GM19468 (cell line): ENCODE measurements at regions not wholly inside any gene's neighbourhood (a gene's known extent, or its start where the extent isn't known, plus 50 kb on each side); places are given as distances from the start of the nearest gene placed in this dataset.

Source experiments
- ATAC-seq: cut with Tn5 transposase; IDR thresholded peaks from one replicate; pipeline ENCODE4 v1.9.1; 2021; ENCODE audit warnings: mild to moderate bottlenecking, moderate library complexity, moderate number of reproducible peaks; ENCODE audit not compliant: unreplicated experiment; ENCODE audit errors: extremely low read depth

- no peak for ATAC-seq
Measured at GRCh38 chr13:72462726-72463125, 264.7 kb downstream of the MZT1 start.

- ATAC-seq = no peak
Measured at GRCh38 chr13:72462166-72462565, 265.3 kb downstream of the MZT1 start.

DNA sequence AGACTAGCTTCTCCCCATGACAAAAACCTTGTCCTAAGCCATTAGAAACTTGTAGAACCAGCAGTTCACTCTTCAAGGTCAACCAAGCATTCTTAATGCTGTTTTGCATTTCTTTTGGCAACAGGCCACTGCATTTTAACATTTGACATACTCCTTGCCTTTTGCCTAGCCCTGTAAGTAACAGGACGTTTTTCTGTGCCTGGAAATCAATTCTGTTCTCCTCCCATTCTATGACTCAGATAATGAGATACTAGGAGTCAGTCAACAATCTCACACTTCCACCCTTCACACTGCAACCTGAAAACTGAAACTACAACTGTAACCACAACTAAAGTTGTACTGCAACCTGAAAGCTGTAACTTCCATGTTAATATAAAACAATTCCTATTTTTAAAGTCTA is 268.7 kb downstream of the MZT1 start:
- ATAC-seq = no peak

GRCh38 chr13:72457151-72457550 is 270.3 kb downstream of the MZT1 start:
- ATAC-seq = no peak

DNA sequence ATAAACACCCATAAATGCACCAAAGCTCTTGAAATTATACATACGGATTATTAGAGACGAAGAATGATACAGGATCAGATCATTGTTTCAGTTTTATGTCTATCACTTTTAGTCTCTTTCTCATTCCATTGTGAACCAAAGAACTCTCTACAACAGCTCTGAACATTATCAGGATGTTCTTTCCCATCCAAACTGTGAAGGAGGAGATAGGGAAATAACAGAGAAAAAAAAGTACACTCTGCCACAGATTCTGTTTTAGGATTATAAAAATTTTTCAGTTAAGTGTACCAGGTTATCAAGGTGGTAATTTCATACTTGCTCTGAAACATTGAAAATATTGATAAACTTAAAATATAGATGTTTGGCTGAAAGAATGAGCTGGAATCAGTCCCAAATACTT is 270.9 kb downstream of the MZT1 start:
- no peak for ATAC-seq

- ATAC-seq = no peak
Measured at GRCh38 chr13:72453161-72453560, 274.3 kb downstream of the MZT1 start.

GRCh38 chr13:72448082-72448481 is 279.3 kb downstream of the MZT1 start:
- no peak for ATAC-seq

DNA sequence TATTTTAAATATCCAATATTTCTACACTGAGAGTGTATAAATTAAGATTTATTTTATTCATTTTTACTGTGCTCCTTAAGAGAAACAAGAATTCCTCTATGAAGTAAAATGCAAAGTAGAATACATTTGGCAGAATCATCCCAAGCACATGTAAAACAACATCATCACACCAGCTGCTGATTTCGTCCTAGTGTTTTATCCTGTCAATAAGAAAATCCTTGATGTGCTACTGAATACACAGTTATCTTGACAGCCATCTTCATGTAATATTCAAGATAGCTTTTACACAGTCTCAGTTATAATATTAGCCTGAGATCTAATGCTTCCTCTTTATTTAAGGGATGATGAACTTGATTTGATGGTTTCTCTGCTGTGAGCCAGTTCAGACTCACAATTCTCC is 282.4 kb downstream of the MZT1 start:
- no peak for ATAC-seq

DNA sequence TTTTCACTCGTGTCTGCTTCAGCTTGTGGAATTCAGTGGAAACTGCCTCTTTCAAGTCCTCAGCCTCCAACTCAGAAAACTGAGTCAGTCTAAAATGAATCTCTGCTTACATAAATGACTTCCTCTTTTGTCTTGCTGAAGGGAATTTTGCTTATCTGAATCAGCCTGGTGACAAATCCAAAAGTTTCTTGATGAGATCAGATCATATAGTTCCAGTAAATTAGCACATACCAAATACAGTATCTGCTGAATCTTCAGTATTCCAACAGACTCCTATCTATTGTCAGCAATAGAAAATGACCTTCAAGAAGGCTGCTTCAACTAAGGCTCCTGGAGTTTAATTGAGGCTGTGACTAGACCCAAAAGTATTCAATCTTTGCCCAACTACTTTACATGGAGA is 290.0 kb downstream of the MZT1 start:
- ATAC-seq = no peak

DNA sequence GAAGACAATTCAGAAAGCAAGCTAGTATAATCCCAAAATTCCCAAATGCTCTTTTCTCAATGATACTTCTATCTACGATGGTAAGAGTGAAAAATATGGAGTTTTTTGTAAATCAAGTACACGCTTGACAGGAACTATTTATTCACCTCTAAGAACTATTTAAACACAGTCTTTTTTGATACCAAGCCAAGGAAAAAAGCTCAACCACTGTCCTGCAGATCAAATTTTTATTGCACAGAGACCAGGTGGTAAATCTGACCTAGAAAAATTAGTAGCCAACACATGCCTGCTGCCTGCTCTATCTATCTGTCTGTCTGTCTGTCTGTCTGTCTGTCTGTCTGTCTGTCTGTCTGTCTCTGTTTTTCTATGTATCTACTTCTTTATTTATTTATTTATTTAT is 292.2 kb downstream of the MZT1 start:
- ATAC-seq = no peak

- no peak for ATAC-seq
Measured at GRCh38 chr13:72431981-72432682, 295.3 kb downstream of the MZT1 start.

- ATAC-seq = no peak
Measured at GRCh38 chr13:72430923-72431322, 296.5 kb downstream of the MZT1 start.

DNA sequence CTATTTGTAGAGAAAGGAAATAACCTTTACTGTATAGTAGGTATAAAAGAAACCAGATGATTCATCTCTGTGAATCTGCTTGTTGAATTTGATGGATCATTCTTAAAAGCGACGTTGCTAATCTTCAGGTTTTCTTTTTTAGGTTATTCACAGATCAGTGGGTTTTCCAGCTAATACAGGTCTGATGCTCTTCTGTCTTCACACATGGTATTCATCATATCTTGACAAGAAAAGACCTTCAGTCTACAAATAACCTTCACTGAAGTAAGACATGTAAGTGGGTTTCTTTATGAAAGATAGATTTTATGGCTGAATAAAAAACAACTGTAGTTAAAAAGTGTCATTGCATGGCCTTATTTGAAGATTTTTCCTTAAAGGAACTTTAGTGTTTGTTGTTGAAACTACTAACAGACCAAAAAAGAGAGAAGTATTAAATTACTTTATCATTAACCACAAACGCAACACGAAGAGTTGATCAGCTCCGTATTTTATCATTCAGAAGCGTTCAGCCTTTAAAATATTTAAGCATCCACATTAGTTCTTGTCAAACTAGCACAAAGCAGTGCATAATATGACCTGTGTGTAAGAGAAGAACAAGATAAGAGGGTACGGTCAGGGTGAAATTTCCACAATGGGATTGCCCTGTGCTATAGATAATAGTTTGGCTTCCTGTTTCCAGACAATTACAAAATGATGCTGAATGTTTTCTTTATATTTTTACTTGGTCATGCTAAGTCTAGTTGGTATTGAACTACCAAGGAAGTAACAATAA is 299.5 kb downstream of the MZT1 start:
- no peak for ATAC-seq

GRCh38 chr13:72424059-72424458 is 303.4 kb downstream of the MZT1 start:
- no peak for ATAC-seq

DNA sequence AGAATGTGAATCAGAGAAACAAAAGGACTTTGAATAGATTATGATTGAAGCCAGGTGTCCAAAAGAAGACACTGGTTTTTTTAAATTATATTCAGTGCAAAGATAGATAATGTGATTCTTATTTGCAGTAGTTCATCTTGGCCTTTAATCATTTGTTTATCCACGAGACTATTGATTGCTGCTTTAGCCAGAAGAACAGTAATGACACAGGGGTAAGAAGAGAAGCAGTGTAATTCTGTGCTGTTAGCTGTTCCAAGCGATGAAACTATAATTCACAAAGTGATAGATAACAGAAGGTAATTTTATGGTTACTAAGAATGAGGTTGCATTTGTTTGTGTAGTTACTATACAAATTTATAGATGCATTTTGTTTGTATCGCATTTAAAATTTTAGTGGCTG is 311.6 kb downstream of the MZT1 start:
- ATAC-seq = no peak

- ATAC-seq = no peak
Measured at GRCh38 chr13:72412481-72412880, 314.9 kb downstream of the MZT1 start.

- no peak for ATAC-seq
Measured at GRCh38 chr13:72405441-72405840, 322.0 kb downstream of the MZT1 start.

GRCh38 chr13:72403396-72404010 is 323.9 kb downstream of the MZT1 start:
- no peak for ATAC-seq

GRCh38 chr13:72400856-72401255 is 326.6 kb downstream of the MZT1 start:
- ATAC-seq = no peak

DNA sequence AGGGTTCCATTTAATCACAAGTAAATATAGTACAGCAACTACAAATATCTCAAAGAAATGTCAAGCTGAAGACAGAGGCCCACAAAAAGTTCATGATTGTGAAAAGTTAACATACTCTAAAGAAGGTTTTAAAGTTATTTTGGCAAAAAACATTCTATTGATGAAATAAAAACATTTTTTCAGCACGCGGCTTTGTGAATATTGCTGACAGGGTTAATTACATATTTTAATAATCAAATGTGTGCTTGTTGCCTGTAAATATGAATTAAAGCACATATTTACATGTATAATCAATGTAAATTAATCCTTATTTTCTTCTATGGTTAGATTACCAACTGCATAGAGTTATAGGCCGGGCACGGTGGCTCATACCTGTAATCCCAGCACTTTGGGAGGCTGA is 328.1 kb downstream of the MZT1 start:
- ATAC-seq = no peak

DNA sequence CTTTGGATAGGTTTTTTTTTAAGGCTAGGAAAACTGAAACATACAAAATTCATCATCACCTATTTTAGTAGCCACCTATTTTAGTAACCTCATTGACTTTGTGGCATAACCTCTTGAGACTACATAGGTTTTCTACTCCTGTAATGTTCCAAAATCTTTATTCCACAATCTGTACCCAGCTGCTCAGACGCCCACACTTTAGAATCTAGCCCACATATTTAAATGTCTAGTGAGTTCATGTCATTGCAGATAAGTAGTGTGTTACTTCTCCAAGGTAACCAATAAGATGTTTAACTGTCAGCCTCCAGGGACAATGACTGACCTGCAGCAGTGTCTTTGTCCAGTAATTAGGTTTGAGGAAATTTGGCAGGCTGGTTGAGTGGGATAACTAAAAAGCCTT is 330.2 kb downstream of the MZT1 start:
- ATAC-seq = no peak
